Activated CD8-positive, alpha-beta memory T cell treated with anti-CD3 and anti-CD28 coated beads for 36 hours (primary cell): ENCODE measurements at regions not wholly inside any gene's neighbourhood (a gene's known extent, or its start where the extent isn't known, plus 50 kb on each side); places are given as distances from the start of the nearest gene placed in this dataset.
"Not testable (repeated sequence)": the region's sequence is repeated elsewhere in the genome, so short reads cannot be mapped to it uniquely, and the experiment has no call there.

Experiments used
- CTCF ChIA-PET: fragments of 350-600 bp; sonication (Branson Sonifier 250); formaldehyde crosslinking; loops from one replicate; lab custom pipeline; 2021; ENCODE audit warnings: antibody characterized with exemption; lab: Charles Lee
- POLR2A ChIA-PET: fragments of 350-600 bp; sonication (Branson Sonifier 250); formaldehyde crosslinking; loops from one replicate; lab custom pipeline; 2021; ENCODE audit warnings: antibody characterized with exemption; lab: Charles Lee

DNA sequence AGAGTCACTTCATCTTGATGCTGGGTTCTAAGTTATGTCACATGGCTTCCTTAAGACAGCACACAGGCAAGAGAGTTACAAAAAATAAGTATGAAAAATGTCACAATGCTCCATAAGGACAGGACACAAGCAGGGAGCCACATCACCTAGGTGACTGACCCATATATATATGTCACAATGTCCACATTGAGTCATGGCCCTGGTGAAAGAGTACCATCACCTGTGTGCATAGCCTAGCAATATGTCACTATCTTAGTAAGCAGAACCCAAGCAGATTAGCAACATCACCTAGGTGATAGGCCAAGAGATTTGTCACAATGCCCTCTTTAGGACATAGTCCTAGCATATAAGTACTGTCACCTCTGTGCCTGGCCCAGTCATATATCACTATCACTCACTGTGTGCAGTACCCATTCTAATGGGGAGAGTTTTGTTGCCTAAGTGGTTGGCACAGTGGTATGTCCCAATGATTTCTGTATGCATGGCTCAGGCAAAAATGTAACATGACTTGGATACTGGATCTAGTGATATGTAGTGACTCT is 1012.0 kb upstream of the AMELY start:
- ChIA-PET POLR2A (no interaction called here), CTCF (no interaction called here)

DNA sequence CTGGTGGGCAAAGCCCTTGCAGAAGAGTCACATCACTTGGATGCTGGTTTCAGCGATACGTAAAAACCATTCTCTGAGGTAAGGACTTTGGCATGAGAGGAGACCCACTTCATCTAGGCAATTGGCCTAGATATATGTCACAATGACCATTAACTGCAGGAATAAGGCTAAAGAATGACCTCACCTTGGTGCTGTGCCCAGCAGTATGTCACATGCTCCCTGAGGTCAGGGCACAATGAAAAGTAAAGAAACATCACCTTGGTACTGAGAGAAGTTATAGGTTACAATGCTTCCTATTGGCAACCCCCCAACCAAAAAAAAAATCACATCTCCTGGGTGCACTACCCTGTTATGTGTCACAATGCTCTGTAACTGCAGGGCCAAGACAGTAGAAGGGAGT is 1008.8 kb upstream of the AMELY start:
- ChIA-PET POLR2A (no interaction called here), CTCF (no interaction called here)

DNA sequence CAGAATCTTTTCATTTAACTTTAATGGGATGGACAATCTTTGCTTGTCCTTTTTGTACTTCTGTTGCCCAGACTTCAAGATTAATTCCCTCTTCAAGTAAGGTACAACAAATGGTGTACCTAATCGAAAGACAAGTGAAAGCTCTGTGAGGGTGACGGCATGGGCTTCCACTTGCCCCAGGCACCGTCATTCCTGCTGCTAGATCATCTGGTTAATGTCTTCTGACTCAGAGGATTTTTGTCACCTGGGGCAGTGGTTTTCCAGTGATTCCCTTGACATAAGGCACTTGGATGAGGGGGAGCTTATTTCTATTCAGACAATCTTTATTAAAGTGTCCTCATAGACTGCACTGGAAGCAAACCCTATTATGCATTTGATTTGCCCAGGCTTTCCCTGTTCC is 977.0 kb upstream of the AMELY start:
- ChIA-PET CTCF (no interaction called here), POLR2A (no interaction called here)

DNA sequence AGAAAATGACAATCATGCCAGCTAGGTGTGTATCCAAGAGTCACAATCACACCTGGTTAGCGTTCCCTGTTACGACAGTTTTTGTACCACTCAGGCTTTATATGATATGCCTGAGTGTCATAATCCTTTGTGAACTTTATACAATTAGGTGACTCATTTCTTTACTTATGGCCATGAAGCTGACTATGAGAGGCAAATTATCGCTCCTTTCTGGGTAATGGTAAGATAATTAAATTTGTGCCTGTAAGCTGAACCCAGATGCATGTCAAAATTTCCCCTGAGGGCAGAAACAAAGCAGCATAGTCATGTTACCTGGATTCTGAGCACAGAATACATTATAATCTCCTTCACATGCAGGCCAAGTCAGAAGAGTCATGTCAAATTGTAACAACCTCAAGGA is 970.1 kb upstream of the AMELY start:
- CTCF ChIA-PET, result no interaction called here
- POLR2A ChIA-PET, result no interaction called here

DNA sequence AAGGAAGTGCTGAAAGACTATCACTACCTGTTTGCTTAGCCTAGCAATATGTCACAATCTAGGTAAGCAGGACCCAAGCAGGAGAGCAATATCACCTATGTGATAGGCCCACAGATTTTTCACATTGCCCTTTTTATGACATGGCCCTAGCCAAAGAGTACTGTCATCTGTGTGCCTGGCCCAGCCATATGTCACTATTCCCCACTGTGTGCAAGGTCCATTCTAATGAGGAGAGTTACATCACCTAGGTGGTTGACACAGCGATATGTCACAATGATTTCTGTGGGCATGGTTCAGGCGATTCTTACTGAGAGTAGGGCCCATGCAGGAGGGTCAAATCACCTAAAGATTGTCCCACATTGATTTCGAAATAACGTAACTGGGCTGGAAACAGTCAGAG is 967.7 kb upstream of the AMELY start:
- POLR2A ChIA-PET, result no interaction called here
- CTCF ChIA-PET, result no interaction called here

DNA sequence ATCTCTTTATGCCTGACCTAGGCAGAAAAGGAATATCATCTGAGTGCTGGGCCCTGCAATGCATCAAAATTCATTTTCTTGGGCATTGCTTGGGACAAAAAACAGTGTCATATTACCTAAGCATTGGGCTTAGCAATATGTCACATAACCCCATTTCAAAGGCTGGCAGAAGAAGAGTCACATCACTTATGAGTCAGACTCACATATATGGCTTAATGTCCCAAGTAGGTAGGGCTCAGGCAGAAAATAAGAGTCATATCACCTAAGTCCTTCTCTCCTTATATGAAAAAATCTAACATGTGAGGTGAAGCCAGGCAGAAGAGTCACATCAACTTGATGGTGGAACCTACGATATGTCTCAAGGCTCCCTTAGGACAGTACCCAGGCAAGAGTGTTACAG is 967.2 kb upstream of the AMELY start:
- CTCF ChIA-PET, result no interaction called here
- POLR2A ChIA-PET, result no interaction called here

DNA sequence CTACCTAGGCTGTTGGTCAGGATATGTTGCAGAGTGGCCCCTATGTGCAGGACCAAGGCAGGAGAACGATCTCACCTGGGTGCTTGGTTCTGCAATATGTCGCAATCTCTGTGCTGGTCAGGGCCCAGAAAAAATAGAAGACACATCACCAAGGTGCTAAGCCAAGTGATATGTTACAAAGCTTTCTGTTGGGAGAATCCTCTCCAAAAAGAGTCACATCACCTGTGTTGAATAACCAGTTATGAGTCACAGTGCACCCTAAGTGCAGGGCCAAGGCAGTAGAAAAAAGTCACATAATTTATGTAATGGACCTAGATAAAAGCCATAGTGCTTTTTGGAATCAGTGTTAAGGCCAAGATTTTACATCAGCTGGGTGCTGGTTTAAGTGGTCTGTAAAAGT is 965.9 kb upstream of the AMELY start:
- CTCF ChIA-PET, result no interaction called here

DNA sequence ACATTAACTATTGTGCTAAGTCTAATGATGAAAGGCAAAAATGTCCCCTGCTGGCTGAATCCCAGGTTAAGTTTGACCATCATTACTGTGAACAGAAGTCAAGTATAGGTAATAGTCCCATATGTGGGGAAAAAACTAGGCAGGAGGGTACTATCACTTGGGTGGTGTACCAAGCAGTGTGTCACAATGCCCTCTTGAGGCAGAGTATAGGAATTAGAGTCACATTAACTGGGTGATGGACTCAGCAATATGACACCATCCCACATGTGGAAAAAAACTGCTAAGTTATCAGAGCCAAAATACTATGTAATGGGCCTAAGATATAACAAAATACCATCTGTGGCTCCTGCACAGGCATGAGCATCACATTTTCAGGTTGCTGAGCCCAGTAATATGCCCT is 962.5 kb upstream of the AMELY start:
- ChIA-PET POLR2A (no interaction called here), CTCF (no interaction called here)

More for the DNA sequence above, 965.9 kb upstream of the AMELY start:
- POLR2A ChIA-PET, result no interaction called here

DNA sequence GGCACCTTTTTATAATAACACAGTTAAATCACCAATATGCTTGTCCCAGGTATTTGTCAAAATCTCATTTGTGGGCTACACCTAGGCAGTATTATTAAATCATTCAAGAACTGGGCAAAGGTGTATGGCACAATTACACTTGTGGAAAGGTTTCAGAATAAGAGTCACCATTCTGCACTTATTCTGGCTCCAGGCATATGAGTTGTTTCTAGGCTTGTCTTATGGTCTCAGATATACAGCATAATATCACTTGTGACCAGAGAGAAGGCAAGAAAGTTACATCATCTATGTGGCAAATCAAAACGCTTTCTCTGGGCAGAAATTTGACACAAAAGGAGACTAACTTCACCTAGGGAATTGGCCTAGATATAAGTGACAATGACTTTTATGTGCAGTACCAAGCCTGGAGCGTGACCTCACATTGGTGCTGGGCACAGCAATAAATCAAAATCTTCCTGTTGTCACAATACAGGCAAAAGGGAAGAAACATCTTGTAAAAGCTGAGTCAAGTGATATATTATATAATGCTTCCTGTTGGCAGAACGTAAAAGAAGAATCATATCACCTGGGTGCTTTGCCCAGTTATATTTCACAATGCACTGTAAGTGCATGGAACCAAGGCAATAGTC is 959.9 kb upstream of the AMELY start:
- ChIA-PET CTCF (no interaction called here), POLR2A (no interaction called here)

DNA sequence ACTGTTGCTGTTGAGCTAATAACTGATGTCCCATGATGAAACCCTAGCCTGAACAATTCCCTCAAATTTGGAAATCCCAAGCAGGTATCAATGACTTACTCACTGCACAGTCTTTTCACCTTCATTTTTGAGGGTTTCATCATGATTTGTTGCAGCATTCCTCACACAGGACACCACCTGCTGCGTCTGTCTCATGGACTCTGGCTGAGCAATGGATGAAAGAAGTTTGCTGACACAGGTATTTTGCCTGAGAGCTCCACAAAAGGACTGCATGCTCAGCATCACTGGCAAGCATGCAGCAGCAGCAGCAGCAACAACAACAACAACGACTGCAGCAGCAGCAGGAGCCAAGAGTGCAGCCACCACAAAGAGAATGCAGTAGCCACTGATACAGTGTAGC is 955.4 kb upstream of the AMELY start:
- CTCF ChIA-PET, result no interaction called here
- POLR2A ChIA-PET, result no interaction called here

DNA sequence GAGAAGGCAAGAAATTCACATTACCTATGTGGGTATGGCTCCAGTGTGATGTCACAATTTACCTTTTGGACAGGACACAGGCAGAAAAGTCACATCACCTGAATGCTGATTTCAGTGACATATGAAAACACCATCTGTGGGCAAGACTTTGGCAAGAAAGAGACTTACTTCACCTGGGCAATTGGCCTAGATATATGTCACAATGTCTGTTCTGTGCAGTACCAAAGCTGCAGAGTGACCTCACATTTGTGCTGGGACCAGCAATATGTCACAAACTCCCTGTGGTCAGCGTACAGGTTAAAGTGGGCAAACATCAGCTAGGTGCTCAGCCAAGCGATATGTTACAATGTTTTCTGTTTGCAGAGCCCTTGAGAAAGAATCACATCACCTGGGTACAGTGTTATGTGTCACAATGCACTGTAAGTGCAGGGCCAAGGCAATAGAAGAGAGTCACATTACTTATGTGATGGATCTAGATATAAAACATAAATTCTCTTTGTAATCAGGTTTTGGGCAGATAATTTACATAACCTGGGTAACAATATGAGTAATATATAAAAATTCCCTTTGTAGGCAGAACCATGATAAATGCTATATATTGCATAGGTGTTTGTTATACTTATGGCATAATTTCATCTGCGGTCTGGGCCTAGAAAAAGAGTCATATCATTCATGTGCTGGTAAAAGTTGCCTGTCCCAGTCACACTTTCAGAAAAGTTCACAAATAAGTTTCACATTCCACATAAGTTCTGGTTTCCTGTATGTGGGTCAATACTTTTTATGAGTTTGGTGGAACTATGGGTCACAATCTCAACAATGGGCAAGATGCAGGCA is 949.4 kb upstream of the AMELY start:
- ChIA-PET CTCF (no interaction called here), POLR2A (no interaction called here)

DNA sequence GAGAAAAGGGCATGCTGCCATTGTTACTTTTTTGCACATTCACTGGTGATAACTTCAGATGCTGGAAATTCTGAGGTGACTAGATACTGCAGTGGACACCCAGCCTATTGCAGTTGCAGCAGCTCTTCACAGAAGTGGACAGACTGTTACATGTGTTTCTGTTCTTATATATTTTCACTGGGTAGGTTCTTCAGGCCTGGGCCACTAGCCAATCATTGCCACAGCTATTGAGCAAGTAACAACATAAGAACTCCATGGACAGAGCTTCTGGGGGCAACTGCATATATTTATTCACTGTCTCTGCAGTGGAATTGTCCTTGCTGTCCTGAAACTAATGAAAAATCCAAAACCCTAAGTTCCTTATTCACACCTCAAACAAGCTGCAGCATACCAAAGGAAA is 938.6 kb upstream of the AMELY start:
- CTCF ChIA-PET, result no interaction called here
- POLR2A ChIA-PET, result no interaction called here

DNA sequence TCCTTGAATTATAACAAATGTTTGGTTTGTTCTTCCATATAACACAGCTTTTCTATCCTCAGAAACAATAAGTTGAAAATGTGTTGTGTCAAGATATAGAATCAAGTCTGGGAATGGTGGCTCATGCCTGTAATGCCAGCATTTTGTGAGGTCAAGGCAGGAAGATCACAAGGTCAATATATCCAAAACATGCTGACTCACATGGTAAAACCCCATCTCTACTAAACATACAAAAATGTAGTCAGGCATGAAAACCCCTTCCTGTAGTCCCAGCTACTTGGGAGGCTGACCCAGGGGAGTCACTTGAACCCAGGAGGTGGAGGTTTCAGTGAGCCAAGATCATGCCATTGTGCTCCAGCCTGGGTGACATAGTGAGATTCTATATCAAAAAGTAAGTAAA is 934.2 kb upstream of the AMELY start:
- POLR2A ChIA-PET, result no interaction called here
- CTCF ChIA-PET, result no interaction called here

DNA sequence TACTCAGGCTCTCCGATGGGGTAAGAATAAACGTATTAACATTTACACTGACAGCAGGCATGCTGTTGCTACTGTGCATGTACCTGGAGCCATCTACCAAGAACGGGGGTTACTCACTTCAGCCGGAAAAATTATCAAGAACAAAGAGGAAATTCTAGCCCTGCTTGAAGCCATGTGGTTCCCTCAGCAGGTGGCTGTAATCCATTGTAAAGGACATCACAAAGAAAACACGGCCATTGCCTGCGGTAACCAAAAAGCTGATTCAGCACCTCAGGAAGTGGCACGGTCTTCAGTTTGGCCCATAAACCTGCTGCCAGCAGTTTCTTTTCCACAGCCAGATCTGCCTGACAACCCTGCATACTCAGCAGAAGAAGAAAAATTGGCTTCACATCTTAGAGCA is 925.5 kb upstream of the AMELY start:
- ChIA-PET POLR2A (no interaction called here), CTCF (no interaction called here)

DNA sequence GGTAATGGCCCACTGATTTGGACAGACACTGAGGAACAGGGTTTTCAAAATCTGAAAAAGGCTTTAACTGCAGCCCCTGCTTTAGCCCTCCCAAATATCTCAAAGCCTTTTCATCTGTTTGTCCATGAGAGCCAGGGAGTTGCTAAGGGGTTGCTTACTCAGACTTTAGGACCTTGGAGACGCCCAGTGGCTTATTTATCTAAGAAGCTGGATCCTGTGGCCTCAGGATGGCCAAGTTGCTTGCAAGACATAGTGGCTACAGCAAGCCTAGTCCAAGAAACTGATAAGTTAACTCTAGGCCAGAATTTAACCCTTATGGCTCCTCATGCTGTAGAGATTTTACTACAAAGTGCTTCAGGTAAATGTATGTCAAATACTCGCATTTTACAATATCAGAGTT is 924.8 kb upstream of the AMELY start:
- ChIA-PET CTCF (no interaction called here), POLR2A (no interaction called here)

DNA sequence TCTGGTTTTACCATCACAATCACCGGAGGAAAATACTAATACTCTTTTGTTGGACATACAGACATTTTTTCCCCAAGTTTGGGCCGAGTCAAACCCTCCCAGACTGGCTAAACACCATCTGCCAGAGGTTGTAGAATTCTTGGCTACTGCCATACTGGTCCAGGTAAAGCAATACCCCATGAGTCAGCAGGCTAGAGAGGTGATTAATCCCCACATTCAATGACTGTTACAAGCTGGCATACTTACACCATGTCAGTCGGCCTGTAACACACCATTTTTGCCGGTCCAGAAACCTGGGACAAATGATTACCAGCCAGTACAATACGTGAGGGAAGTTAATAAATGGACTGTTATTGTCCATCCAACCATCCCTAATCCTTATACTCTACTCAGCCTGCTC is 923.9 kb upstream of the AMELY start:
- ChIA-PET POLR2A (no interaction called here), CTCF (no interaction called here)

DNA sequence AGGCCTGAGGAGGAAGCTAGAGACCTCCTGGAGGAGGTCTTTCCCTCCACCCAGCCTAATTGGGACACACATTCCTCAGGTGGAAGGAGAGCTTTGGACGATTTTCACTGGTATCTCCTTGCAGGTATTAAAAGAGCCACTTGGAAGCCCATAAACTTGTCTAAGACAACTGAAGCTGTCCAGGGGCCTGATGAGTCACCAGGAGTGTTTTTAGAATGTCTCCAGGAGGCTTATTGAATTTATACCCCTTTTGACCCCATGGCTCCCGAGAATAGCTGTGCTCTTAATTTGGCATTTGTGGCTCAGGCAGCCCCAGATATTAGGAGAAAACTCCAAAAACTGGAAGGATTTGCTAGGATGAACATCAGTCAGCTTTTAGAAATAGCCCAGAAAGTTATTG is 922.7 kb upstream of the AMELY start:
- ChIA-PET CTCF (no interaction called here), POLR2A (interaction anchor here (0.6 kb wide), 1 partner anchor 651 kb away, joined by 3 read pairs; no protein-coding TSS in a partner anchor)

DNA sequence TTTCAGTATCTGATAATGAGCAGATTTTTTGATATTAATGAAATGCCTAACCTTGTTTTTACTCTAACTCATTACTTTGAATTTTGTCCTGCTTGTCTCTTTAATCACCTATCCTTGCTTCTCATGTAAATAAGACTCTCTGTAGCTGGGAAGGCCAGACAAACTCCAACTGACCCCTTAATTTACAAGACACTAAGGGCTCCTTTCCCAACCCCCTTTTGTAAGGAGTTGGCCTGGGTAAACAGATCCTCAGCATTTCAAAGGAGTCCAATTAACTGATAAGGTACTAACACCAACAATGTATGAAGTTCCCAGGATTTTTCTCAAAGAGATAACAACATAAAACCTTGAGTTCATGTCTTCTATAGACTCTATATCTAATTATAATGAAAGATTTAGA is 919.3 kb upstream of the AMELY start:
- CTCF ChIA-PET, POLR2A ChIA-PET: not testable (repeated sequence)

DNA sequence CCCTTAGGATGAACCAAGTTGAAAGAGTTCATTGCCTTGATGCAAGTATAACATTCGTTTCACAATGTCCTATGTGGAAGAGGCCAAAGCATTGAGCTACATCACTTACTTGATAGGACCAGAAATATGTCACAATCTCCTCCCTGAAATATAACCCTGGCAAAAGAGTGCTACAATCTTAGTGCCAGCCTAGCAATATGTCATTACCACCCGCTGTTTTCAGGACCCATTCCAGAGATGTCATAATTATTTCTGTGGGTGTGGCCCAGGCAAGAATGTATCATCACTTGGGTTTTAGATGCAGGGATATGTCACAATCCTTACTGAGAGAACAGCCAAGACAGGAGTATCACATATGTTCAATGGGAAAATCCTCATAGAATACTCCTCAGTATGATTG is 915.0 kb upstream of the AMELY start:
- CTCF ChIA-PET, result no interaction called here
- POLR2A ChIA-PET, result no interaction called here

DNA sequence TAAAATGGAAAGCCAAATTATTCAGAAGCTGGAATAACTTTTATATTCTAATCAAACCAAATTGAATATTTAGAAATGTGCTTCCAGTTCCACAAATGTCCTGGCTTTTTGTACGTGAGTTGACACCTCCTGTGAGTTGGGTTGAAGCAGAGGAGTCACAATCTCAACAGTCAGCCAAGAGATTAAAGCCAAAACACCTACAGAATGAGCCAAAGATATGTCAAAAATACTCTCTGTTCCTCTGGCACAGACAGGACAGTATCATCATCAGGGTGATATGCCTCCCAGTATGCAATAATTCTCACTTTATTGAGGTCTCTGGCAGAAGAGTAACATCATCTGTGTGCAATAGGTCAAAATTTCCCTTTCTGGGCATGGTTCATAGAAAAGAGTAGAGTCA is 914.3 kb upstream of the AMELY start:
- ChIA-PET POLR2A (no interaction called here), CTCF (no interaction called here)
